MM.1S (cell line): ENCODE measurements at regions not wholly inside any gene's neighbourhood (a gene's known extent, or its start where the extent isn't known, plus 50 kb on each side); places are given as distances from the start of the nearest gene placed in this dataset.

Source experiments
- DNase-seq: peaks from one replicate; pipeline ENCODE4 v3.0.0-alpha.2; 2015
- H2AFZ ChIP-seq: fragments of 300-600 bp; sonication (generic); 2 replicates; pipeline ENCODE4 v1.6.0; 2016; ENCODE audit warnings: antibody characterized with exemption, low read length
- H3F3A ChIP-seq: fragments of 300-600 bp; sonication (generic); 2 replicates; pipeline ENCODE4 v1.6.1; 2016; ENCODE audit warnings: mild to moderate bottlenecking, antibody characterized with exemption, low read length, moderate library complexity, mixed read lengths; ENCODE audit not compliant: insufficient read depth
- H3K27ac ChIP-seq: fragments of 300-600 bp; sonication (generic); 2 replicates; pipeline ENCODE4 v1.5.1; 2016; ENCODE audit warnings: mild to moderate bottlenecking, low read length
- H3K27me3 ChIP-seq: fragments of 300-600 bp; sonication (generic); replicated peaks from 2 replicates; pipeline ENCODE4 v1.6.0; 2016; ENCODE audit warnings: low read length; ENCODE audit not compliant: insufficient read depth
- H3K36me3 ChIP-seq: fragments of 300-600 bp; sonication (generic); replicated peaks from 2 replicates; pipeline ENCODE4 v1.6.1; 2016; ENCODE audit warnings: mild to moderate bottlenecking, low read length, mixed read lengths; ENCODE audit not compliant: insufficient read depth
- H3K4me1 ChIP-seq: fragments of 300-600 bp; sonication (generic); 2 replicates; pipeline ENCODE4 v1.6.1; 2016; ENCODE audit warnings: low read length, mixed read lengths
- H3K4me2 ChIP-seq: fragments of 300-600 bp; sonication (generic); 2 replicates; pipeline ENCODE4 v1.6.0; 2016; ENCODE audit warnings: low read depth, low read length
- H3K4me3 ChIP-seq: fragments of 300-600 bp; sonication (generic); 2 replicates; pipeline ENCODE4 v1.5.1; 2016; ENCODE audit warnings: low read length, mixed read lengths
- H3K79me2 ChIP-seq: fragments of 300-600 bp; sonication (generic); 2 replicates; pipeline ENCODE4 v1.6.1; 2016; ENCODE audit warnings: mixed run types, low read length, mixed read lengths
- H3K9ac ChIP-seq: fragments of 300-600 bp; sonication (generic); 2 replicates; pipeline ENCODE4 v1.6.1; 2016; ENCODE audit warnings: low read length, mixed read lengths
- H3K9me2 ChIP-seq: fragments of 300-600 bp; sonication (generic); replicated peaks from 2 replicates; pipeline ENCODE4 v1.6.1; 2016; ENCODE audit warnings: mild to moderate bottlenecking, low read length, mixed read lengths; ENCODE audit not compliant: insufficient read depth
- H3K9me3 ChIP-seq: fragments of 300-600 bp; sonication (generic); replicated peaks from 2 replicates; pipeline ENCODE4 v1.6.1; 2016; ENCODE audit warnings: mild to moderate bottlenecking, low read length, mixed read lengths; ENCODE audit not compliant: insufficient read depth
- H4K20me1 ChIP-seq: fragments of 300-600 bp; sonication (generic); 2 replicates; pipeline ENCODE4 v1.6.1; 2016; ENCODE audit warnings: mild to moderate bottlenecking, low read length, moderate library complexity, mixed read lengths; ENCODE audit not compliant: insufficient read depth
- CTCF ChIP-seq: fragments of 300-600 bp; sonication (generic); IDR thresholded peaks from 2 replicates; pipeline ENCODE4 v1.5.1; 2016; ENCODE audit warnings: antibody characterized with exemption, low read length, mixed read lengths
- EZH2 ChIP-seq: fragments of 300-600 bp; sonication (generic); optimal IDR thresholded peaks from 2 replicates; pipeline ENCODE3; 2017; ENCODE audit warnings: low read depth, mild to moderate bottlenecking, antibody characterized with exemption, low read length, mixed read lengths
- EZH2phosphoT487 ChIP-seq: fragments of 300-600 bp; sonication (generic); IDR thresholded peaks from 2 replicates; pipeline ENCODE4 v1.6.1; 2018; ENCODE audit warnings: antibody characterized with exemption, low read length

- Histone ChIP-seq H3K36me3 (no peaks in the 10 kb centered on the region), H3K4me1 (no peaks in the 10 kb centered on the region), H3K27me3 (peaks cover 34% of the 10 kb centered on the region), H3F3A (no peaks in the 10 kb centered on the region), H3K9ac (no peak overlapping the region), H3K9me2 (no peaks in the 10 kb centered on the region), H3K9me3 (no peaks in the 10 kb centered on the region), H2AFZ (no peak overlapping the region), H3K27ac (no peak overlapping the region), H4K20me1 (no peaks in the 10 kb centered on the region), H3K4me2 (no peak overlapping the region), H3K79me2 (no peaks in the 10 kb centered on the region), H3K4me3 (no peak overlapping the region)
- no peak for TF ChIP-seq EZH2
- TF ChIP-seq CTCF, result no peak
- no peak for TF ChIP-seq EZH2phosphoT487
- no peak for DNase-seq
These were observed 103.3 kb downstream of the NCR2 start for GRCh38 chr6:41438746-41439145.

- H3F3A ChIP-seq, result no peaks in the 10 kb centered on the region
- H4K20me1 ChIP-seq, result no peaks in the 10 kb centered on the region
- H3K9me2 ChIP-seq, result no peaks in the 10 kb centered on the region
- no peak for DNase-seq
- H3K27ac ChIP-seq, result no peak overlapping the region
- H3K9ac ChIP-seq, result no peak overlapping the region
- no peaks in the 10 kb centered on the region for H3K9me3 ChIP-seq
- no peaks in the 10 kb centered on the region for H3K79me2 ChIP-seq
- H3K4me1 ChIP-seq, result no peaks in the 10 kb centered on the region
- peaks cover 44% of the 10 kb centered on the region for H3K27me3 ChIP-seq
- H3K36me3 ChIP-seq, result no peaks in the 10 kb centered on the region
- H3K4me3 ChIP-seq, result no peak overlapping the region
- H2AFZ ChIP-seq, result no peak overlapping the region
- no peak overlapping the region for H3K4me2 ChIP-seq
- TF ChIP-seq EZH2phosphoT487 (no peak), EZH2 (no peak), CTCF (no peak)
These were observed 104.4 kb downstream of the NCR2 start for GRCh38 chr6:41439524-41440418.

GRCh38 chr6:41440958-41441357, 105.2 kb upstream of the FOXP4 start:
- no peak for TF ChIP-seq CTCF
- TF ChIP-seq EZH2phosphoT487, result no peak
- no peak for TF ChIP-seq EZH2
- H3K9ac ChIP-seq, result no peak overlapping the region

More at GRCh38 chr6:41440958-41441357, 105.2 kb upstream of the FOXP4 start:
- Histone ChIP-seq H3K27ac (no peak overlapping the region), H2AFZ (no peak overlapping the region), H4K20me1 (no peaks in the 10 kb centered on the region), H3K4me2 (no peak overlapping the region), H3K36me3 (no peaks in the 10 kb centered on the region), H3K79me2 (no peaks in the 10 kb centered on the region), H3K4me3 (no peak overlapping the region), H3K9me3 (no peaks in the 10 kb centered on the region), H3K4me1 (no peaks in the 10 kb centered on the region), H3K9me2 (no peaks in the 10 kb centered on the region), H3K27me3 (peaks cover 56% of the 10 kb centered on the region), H3F3A (no peaks in the 10 kb centered on the region)
- DNase-seq, result no peak
